ENCODE measurements at regions not wholly inside any gene's neighbourhood (a gene's known extent, or its start where the extent isn't known, plus 50 kb on each side); places are given as distances from the start of the nearest gene placed in this dataset.

GRCh38 chr15:68482246-68482645, 50.3 kb upstream of the ITGA11 start:
- Mint-ChIP-seq H3K4me3 (no peak overlapping the region), H3K36me3 (ENCODE audit: low read depth) (no peaks in the 10 kb centered on the region), H3K27me3 (ENCODE audit: low read depth) (peaks cover 28% of the 10 kb centered on the region), H3K9me3 (no peaks in the 10 kb centered on the region), H3K4me1 (ENCODE audit: low read depth) (no peaks in the 10 kb centered on the region), H3K27ac (no peak overlapping the region)
- no peak for DNase-seq (ENCODE audit: low spot score)

- Mint-ChIP-seq H3K9me3 (no peaks in the 10 kb centered on the region), H3K4me1 (ENCODE audit: low read depth) (no peaks in the 10 kb centered on the region)
Measured at GRCh38 chr15:68483165-68483564, 51.2 kb upstream of the ITGA11 start.

GRCh38 chr15:68484220-68484619, 52.3 kb upstream of the ITGA11 start:
- Mint-ChIP-seq H3K4me3 (no peak overlapping the region), H3K27ac (no peak overlapping the region), H3K36me3 (ENCODE audit: low read depth) (no peaks in the 10 kb centered on the region)

More at GRCh38 chr15:68483165-68483564, 51.2 kb upstream of the ITGA11 start:
- Mint-ChIP-seq H3K36me3 (ENCODE audit: low read depth) (no peaks in the 10 kb centered on the region), H3K27me3 (ENCODE audit: low read depth) (peaks cover 28% of the 10 kb centered on the region), H3K27ac (no peak overlapping the region), H3K4me3 (no peak overlapping the region)
- no peak for DNase-seq (ENCODE audit: low spot score)

GRCh38 chr15:68484696-68485400, 52.9 kb upstream of the ITGA11 start:
- no peak for DNase-seq (ENCODE audit: low spot score)
- no peaks in the 10 kb centered on the region for H3K4me1 Mint-ChIP-seq (ENCODE audit: low read depth)
- no peak overlapping the region for H3K4me3 Mint-ChIP-seq
- H3K36me3 Mint-ChIP-seq (ENCODE audit: low read depth), result no peaks in the 10 kb centered on the region
- H3K9me3 Mint-ChIP-seq, result no peaks in the 10 kb centered on the region
- no peak overlapping the region for H3K27ac Mint-ChIP-seq
- H3K27me3 Mint-ChIP-seq (ENCODE audit: low read depth), result peaks cover 25% of the 10 kb centered on the region

More at GRCh38 chr15:68484220-68484619, 52.3 kb upstream of the ITGA11 start:
- H3K4me1 Mint-ChIP-seq (ENCODE audit: low read depth), result no peaks in the 10 kb centered on the region
- no peaks in the 10 kb centered on the region for H3K9me3 Mint-ChIP-seq
- no peak for DNase-seq (ENCODE audit: low spot score)
- peaks cover 25% of the 10 kb centered on the region for H3K27me3 Mint-ChIP-seq (ENCODE audit: low read depth)

GRCh38 chr15:68485721-68486360, 53.9 kb upstream of the ITGA11 start:
- DNase-seq (ENCODE audit: low spot score), result no peak
- H3K27ac Mint-ChIP-seq, result no peak overlapping the region
- H3K4me3 Mint-ChIP-seq, result no peak overlapping the region
- H3K4me1 Mint-ChIP-seq (ENCODE audit: low read depth), result no peaks in the 10 kb centered on the region
- peaks cover 27% of the 10 kb centered on the region for H3K27me3 Mint-ChIP-seq (ENCODE audit: low read depth)
- H3K36me3 Mint-ChIP-seq (ENCODE audit: low read depth), result no peaks in the 10 kb centered on the region
- H3K9me3 Mint-ChIP-seq, result no peaks in the 10 kb centered on the region

- Mint-ChIP-seq H3K27ac (no peak overlapping the region), H3K9me3 (no peaks in the 10 kb centered on the region), H3K27me3 (ENCODE audit: low read depth) (peaks cover 29% of the 10 kb centered on the region), H3K4me3 (no peak overlapping the region), H3K36me3 (ENCODE audit: low read depth) (no peaks in the 10 kb centered on the region), H3K4me1 (ENCODE audit: low read depth) (no peaks in the 10 kb centered on the region)
- DNase-seq (ENCODE audit: low spot score), result no peak
Measured at GRCh38 chr15:68487087-68487843, 55.3 kb upstream of the ITGA11 start.

- no peak overlapping the region for H3K4me3 Mint-ChIP-seq
- H3K9me3 Mint-ChIP-seq, result no peaks in the 10 kb centered on the region
- H3K36me3 Mint-ChIP-seq (ENCODE audit: low read depth), result no peaks in the 10 kb centered on the region
- H3K27ac Mint-ChIP-seq, result no peak overlapping the region
- no peak for DNase-seq (ENCODE audit: low spot score)
- H3K27me3 Mint-ChIP-seq (ENCODE audit: low read depth), result peaks cover 29% of the 10 kb centered on the region
- H3K4me1 Mint-ChIP-seq (ENCODE audit: low read depth), result no peaks in the 10 kb centered on the region
Measured at GRCh38 chr15:68488290-68488689, 56.3 kb upstream of the ITGA11 start.

- Mint-ChIP-seq H3K27ac (no peak overlapping the region), H3K9me3 (no peaks in the 10 kb centered on the region), H3K36me3 (ENCODE audit: low read depth) (no peaks in the 10 kb centered on the region), H3K27me3 (ENCODE audit: low read depth) (peaks cover 29% of the 10 kb centered on the region), H3K4me1 (ENCODE audit: low read depth) (no peaks in the 10 kb centered on the region), H3K4me3 (no peak overlapping the region)
- DNase-seq (ENCODE audit: low spot score), result no peak
Measured at GRCh38 chr15:68488966-68489365, 57.0 kb upstream of the ITGA11 start.

- Mint-ChIP-seq H3K27ac (no peak overlapping the region), H3K4me1 (ENCODE audit: low read depth) (no peaks in the 10 kb centered on the region), H3K4me3 (no peak overlapping the region), H3K9me3 (no peaks in the 10 kb centered on the region), H3K36me3 (ENCODE audit: low read depth) (no peaks in the 10 kb centered on the region), H3K27me3 (ENCODE audit: low read depth) (peaks cover 28% of the 10 kb centered on the region)
- DNase-seq (ENCODE audit: low spot score), result no peak
Measured at GRCh38 chr15:68489421-68489820, 57.5 kb upstream of the ITGA11 start.

- no peak for DNase-seq (ENCODE audit: low spot score)
- no peaks in the 10 kb centered on the region for H3K36me3 Mint-ChIP-seq (ENCODE audit: low read depth)
- no peaks in the 10 kb centered on the region for H3K9me3 Mint-ChIP-seq
- no peak overlapping the region for H3K27ac Mint-ChIP-seq
- H3K27me3 Mint-ChIP-seq (ENCODE audit: low read depth), result peaks cover 26% of the 10 kb centered on the region
- H3K4me3 Mint-ChIP-seq, result no peak overlapping the region
- H3K4me1 Mint-ChIP-seq (ENCODE audit: low read depth), result no peaks in the 10 kb centered on the region
Measured at GRCh38 chr15:68491415-68492106, 59.6 kb upstream of the ITGA11 start.

- DNase-seq (ENCODE audit: low spot score), result no peak
- no peaks in the 10 kb centered on the region for H3K36me3 Mint-ChIP-seq (ENCODE audit: low read depth)
Measured at GRCh38 chr15:68492855-68493254, 60.9 kb upstream of the ITGA11 start.

GRCh38 chr15:68493629-68494028, 61.7 kb upstream of the ITGA11 start:
- Mint-ChIP-seq H3K36me3 (ENCODE audit: low read depth) (no peaks in the 10 kb centered on the region), H3K9me3 (no peaks in the 10 kb centered on the region), H3K27me3 (ENCODE audit: low read depth) (peaks cover 26% of the 10 kb centered on the region), H3K27ac (no peak overlapping the region), H3K4me1 (ENCODE audit: low read depth) (no peaks in the 10 kb centered on the region), H3K4me3 (no peak overlapping the region)
- DNase-seq (ENCODE audit: low spot score), result no peak

More at GRCh38 chr15:68492855-68493254, 60.9 kb upstream of the ITGA11 start:
- H3K4me3 Mint-ChIP-seq, result no peak overlapping the region
- H3K27ac Mint-ChIP-seq, result no peak overlapping the region
- H3K9me3 Mint-ChIP-seq, result no peaks in the 10 kb centered on the region
- no peaks in the 10 kb centered on the region for H3K4me1 Mint-ChIP-seq (ENCODE audit: low read depth)
- H3K27me3 Mint-ChIP-seq (ENCODE audit: low read depth), result peaks cover 26% of the 10 kb centered on the region

- no peak overlapping the region for H3K27ac Mint-ChIP-seq
- H3K9me3 Mint-ChIP-seq, result no peaks in the 10 kb centered on the region
- no peak overlapping the region for H3K4me3 Mint-ChIP-seq
- no peaks in the 10 kb centered on the region for H3K36me3 Mint-ChIP-seq (ENCODE audit: low read depth)
- H3K27me3 Mint-ChIP-seq (ENCODE audit: low read depth), result peaks cover 26% of the 10 kb centered on the region
- H3K4me1 Mint-ChIP-seq (ENCODE audit: low read depth), result no peaks in the 10 kb centered on the region
- DNase-seq (ENCODE audit: low spot score), result no peak
Measured at GRCh38 chr15:68494573-68495110, 62.7 kb upstream of the ITGA11 start.

Data from T-helper 2 cell treated with Interferon-gamma antibody and Interleukin-4, amounts not matched to agents 5 μg/mL and 100 μg/mL, for 36 hours (primary cell).